ENCODE measurements at regions not wholly inside any gene's neighbourhood (a gene's known extent, or its start where the extent isn't known, plus 50 kb on each side); places are given as distances from the start of the nearest gene placed in this dataset.

GRCh38 chr10:93152136-93152535, 78.4 kb downstream of the CYP26A1 start:
- POLR2A ChIA-PET: interaction anchor here (1.4 kb wide), 1 partner anchor 26 kb away, joined by 3 read pairs; no protein-coding TSS in a partner anchor
- no peak overlapping the region for H3K27ac Mint-ChIP-seq (ENCODE audit: low read depth, unreplicated experiment)
- no TSS peak for BruUV-seq (replicated peaks)
- peaks cover 14% of the 10 kb centered on the region for H3K9me3 Mint-ChIP-seq (ENCODE audit: unreplicated experiment)
- no peaks in the 10 kb centered on the region for H3K36me3 Mint-ChIP-seq (ENCODE audit: insufficient read depth, unreplicated experiment)
- CTCF ChIA-PET: interaction anchor here (1.4 kb wide), 1 partner anchor 36 kb away, joined by 3 read pairs; no protein-coding TSS in a partner anchor
- H3K4me3 Mint-ChIP-seq (ENCODE audit: unreplicated experiment): no peak overlapping the region
- DNase-seq (ENCODE audit: unreplicated experiment): peak; percentile 43
- H3K4me1 Mint-ChIP-seq (ENCODE audit: insufficient read depth, unreplicated experiment): peaks cover 27% of the 10 kb centered on the region
- no peaks in the 10 kb centered on the region for H3K27me3 Mint-ChIP-seq (ENCODE audit: insufficient read depth, unreplicated experiment)
- intact Hi-C loops (cut with micrococcal nuclease): no loop called here
- no peak for TF ChIP-seq CTCF (IDR thresholded peaks at IDR 0.05; ENCODE audit: unreplicated experiment)

GRCh38 chr10:93154531-93154930, 80.8 kb downstream of the CYP26A1 start:
- CTCF ChIA-PET: no interaction called here
- H3K9me3 Mint-ChIP-seq (ENCODE audit: unreplicated experiment): peaks cover 14% of the 10 kb centered on the region
- POLR2A ChIA-PET: no interaction called here
- H3K36me3 Mint-ChIP-seq (ENCODE audit: insufficient read depth, unreplicated experiment): no peaks in the 10 kb centered on the region
- TF ChIP-seq CTCF (IDR thresholded peaks at IDR 0.05; ENCODE audit: unreplicated experiment): no peak
- no TSS peak for BruUV-seq (replicated peaks)
- no peak for DNase-seq (ENCODE audit: unreplicated experiment)
- peaks cover 21% of the 10 kb centered on the region for H3K4me1 Mint-ChIP-seq (ENCODE audit: insufficient read depth, unreplicated experiment)
- H3K27me3 Mint-ChIP-seq (ENCODE audit: insufficient read depth, unreplicated experiment): no peaks in the 10 kb centered on the region
- intact Hi-C loops (cut with micrococcal nuclease): no loop called here
- no peak overlapping the region for H3K4me3 Mint-ChIP-seq (ENCODE audit: unreplicated experiment)
- H3K27ac Mint-ChIP-seq (ENCODE audit: low read depth, unreplicated experiment): no peak overlapping the region

GRCh38 chr10:93160140-93160539, 86.4 kb downstream of the CYP26A1 start:
- DNase-seq (ENCODE audit: unreplicated experiment): no peak
- CTCF ChIA-PET: interaction anchor here (1.0 kb wide), 1 partner anchor 44 kb away, joined by 3 read pairs; no protein-coding TSS in a partner anchor
- no peaks in the 10 kb centered on the region for H3K27me3 Mint-ChIP-seq (ENCODE audit: insufficient read depth, unreplicated experiment)
- TF ChIP-seq CTCF (IDR thresholded peaks at IDR 0.05; ENCODE audit: unreplicated experiment): no peak
- H3K4me1 Mint-ChIP-seq (ENCODE audit: insufficient read depth, unreplicated experiment): no peaks in the 10 kb centered on the region
- no peak overlapping the region for H3K27ac Mint-ChIP-seq (ENCODE audit: low read depth, unreplicated experiment)
- H3K4me3 Mint-ChIP-seq (ENCODE audit: unreplicated experiment): no peak overlapping the region
- H3K9me3 Mint-ChIP-seq (ENCODE audit: unreplicated experiment): peaks cover 9% of the 10 kb centered on the region
- intact Hi-C loops (cut with micrococcal nuclease): no loop called here
- no TSS peak for BruUV-seq (replicated peaks)
- H3K36me3 Mint-ChIP-seq (ENCODE audit: insufficient read depth, unreplicated experiment): no peaks in the 10 kb centered on the region
- POLR2A ChIA-PET: no interaction called here

GRCh38 chr10:93160829-93161228, 87.1 kb downstream of the CYP26A1 start:
- ChIA-PET POLR2A (no interaction called here), CTCF (interaction anchor here (1.0 kb wide), 1 partner anchor 45 kb away, joined by 3 read pairs; no protein-coding TSS in a partner anchor)
- peak; percentile 45 for DNase-seq (ENCODE audit: unreplicated experiment)
- no TSS peak for BruUV-seq (replicated peaks)
- H3K27ac Mint-ChIP-seq (ENCODE audit: low read depth, unreplicated experiment): no peak overlapping the region
- H3K4me3 Mint-ChIP-seq (ENCODE audit: unreplicated experiment): no peak overlapping the region
- H3K4me1 Mint-ChIP-seq (ENCODE audit: insufficient read depth, unreplicated experiment): no peaks in the 10 kb centered on the region
- intact Hi-C loops (cut with micrococcal nuclease): no loop called here
- peaks cover 2% of the 10 kb centered on the region for H3K9me3 Mint-ChIP-seq (ENCODE audit: unreplicated experiment)
- no peaks in the 10 kb centered on the region for H3K27me3 Mint-ChIP-seq (ENCODE audit: insufficient read depth, unreplicated experiment)
- H3K36me3 Mint-ChIP-seq (ENCODE audit: insufficient read depth, unreplicated experiment): no peaks in the 10 kb centered on the region
- no peak for TF ChIP-seq CTCF (IDR thresholded peaks at IDR 0.05; ENCODE audit: unreplicated experiment)

Measured in MCF 10A (cell line).